Gastrocnemius medialis (tissue), 4 donors: ENCODE measurements at regions not wholly inside any gene's neighbourhood (a gene's known extent, or its start where the extent isn't known, plus 50 kb on each side); places are given as distances from the start of the nearest gene placed in this dataset.
"Not testable (repeated sequence)": the region's sequence is repeated elsewhere in the genome, so short reads cannot be mapped to it uniquely, and the experiment has no call there.

Source experiments
- ATAC-seq, 2 donors: fragments of 150-250 bp; one replicate each; pipeline ENCODE4 v1.9.1; 2016
- DNase-seq, 2 donors: peaks; one replicate each; pipeline ENCODE4 v3.0.0-alpha.2; 2019
- H3K27ac ChIP-seq, 4 donors: fragments of 200-600 bp; sonication (generic); 1 replicate in 1 of 4; 2 replicates in 3 of 4; pipeline ENCODE4 v1.5.1; 2016 to 2018; ENCODE audit warnings: mild to moderate bottlenecking in 2 of 4, moderate library complexity in 1 of 4
- H3K27me3 ChIP-seq, 3 donors: fragments of 200-600 bp; sonication (generic) in 2 of 3; 1 replicate in 1 of 3; 2 replicates in 2 of 3; pipeline versions ENCODE4 v1.5.1 to v1.6.0; 2016 to 2019; ENCODE audit warnings: mild to moderate bottlenecking in 1 of 3, moderate library complexity in 1 of 3
- H3K36me3 ChIP-seq, 2 donors: fragments of 200-600 bp; sonication (generic) in 1 of 2; one replicate each; pipeline ENCODE4 v1.5.1; 2017 to 2018
- H3K4me1 ChIP-seq, 2 donors: fragments of 200-600 bp; sonication (generic) in 1 of 2; one replicate each; pipeline ENCODE4 v1.5.1; 2016 to 2017; ENCODE audit warnings: mild to moderate bottlenecking in 2 of 2
- H3K4me3 ChIP-seq, 4 donors: fragments of 200-600 bp; sonication (generic) in 3 of 4; 1 replicate in 1 of 4; 2 replicates in 3 of 4; pipeline ENCODE4 v1.5.1; 2016 to 2019; ENCODE audit warnings: mild to moderate bottlenecking in 2 of 4
- H3K9me3 ChIP-seq, 3 donors: fragments of 200-600 bp; sonication (generic) in 2 of 3; 1 replicate in 1 of 3; 2 replicates in 2 of 3; pipeline ENCODE4 v1.5.1; 2016 to 2019
- POLR2A ChIP-seq, 2 donors: fragments of 450-650 bp; IDR thresholded peaks; one replicate each; pipeline ENCODE4 v1.6.1; 2017; ENCODE audit warnings: antibody characterized with exemption in 2 of 2, mild to moderate bottlenecking in 2 of 2, moderate library complexity in 2 of 2
- in situ Hi-C, 4 donors: fragments of 200-750 bp; cut with MboI; loops; one replicate each; pipeline versions ENCODE4 v1.15.0 to v1.8.0; 2017; ENCODE audit warnings: low sequenced_read_pairs in 4 of 4
- intact Hi-C: fragments of 100-400 bp; cut with DNase I; formaldehyde crosslinking; loops from one replicate; pipeline ENCODE4 v1.15.1; 2023; ENCODE audit warnings: low total_unique reads
- TF ChIP-seq, protein P1 (sequence below), 5 experiments: fragments of 450-650 bp in 3 of 5; fragments of 200-600 bp in 2 of 5; sonication (generic) in 2 of 5; IDR thresholded peaks in 4 of 5; conservative IDR thresholded peaks in 1 of 5; 1 replicate in 4 of 5; 2 replicates in 1 of 5; pipeline ENCODE4 v1.5.1; 2016 to 2019; ENCODE audit warnings: antibody characterized with exemption in 5 of 5, mild to moderate bottlenecking in 3 of 5, moderate library complexity in 3 of 5

DNA sequence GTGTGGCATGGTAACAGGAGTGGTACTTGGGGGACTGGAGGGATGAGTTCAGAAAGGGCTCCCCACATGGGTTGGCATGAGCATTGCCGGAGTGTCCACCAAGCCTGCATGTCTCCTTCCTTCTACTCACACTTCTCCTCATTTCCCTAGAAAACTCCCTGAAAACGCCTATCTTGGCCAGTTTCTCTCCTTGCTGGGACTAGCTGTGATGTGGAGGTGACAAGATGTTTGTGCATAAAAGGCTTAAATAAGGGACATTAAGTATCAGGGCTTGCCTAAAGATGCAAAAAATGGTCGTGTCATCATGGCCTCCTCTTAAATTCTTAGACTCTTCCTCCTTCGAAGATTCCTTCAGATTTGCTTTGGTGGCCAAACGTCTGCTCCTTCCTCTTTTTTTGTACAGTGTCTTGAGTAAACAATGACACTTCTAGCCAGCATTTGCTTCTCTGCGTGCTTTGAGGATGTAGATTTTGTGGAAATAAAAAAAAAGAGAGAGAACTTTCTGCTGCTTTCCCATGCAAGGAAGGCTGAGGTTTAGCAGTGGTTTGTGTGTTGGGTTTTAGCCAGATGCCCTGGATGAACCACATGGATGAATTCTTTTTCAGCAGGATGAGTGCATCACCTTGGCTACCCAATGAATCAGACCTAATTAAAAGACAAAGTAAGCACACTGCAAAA, 239.1 kb upstream of the IRF2BP2 start:
- intact Hi-C loops (no loop called here), in situ Hi-C loops (loop anchor here in 1 of 4 donors (25.0 kb wide), 1 partner anchor 112 kb away; no protein-coding TSS in a partner anchor)
- peaks cover 0 to 5% of the 10 kb centered on the region in 2 donors for H3K4me1 ChIP-seq
- no peak overlapping the region for H3K4me3 ChIP-seq
- no peak for ATAC-seq
- no peaks in the 10 kb centered on the region for H3K9me3 ChIP-seq
- no peaks in the 10 kb centered on the region for H3K27me3 ChIP-seq
- H3K27ac ChIP-seq = no peak overlapping the region
- TF ChIP-seq, protein P1, sequence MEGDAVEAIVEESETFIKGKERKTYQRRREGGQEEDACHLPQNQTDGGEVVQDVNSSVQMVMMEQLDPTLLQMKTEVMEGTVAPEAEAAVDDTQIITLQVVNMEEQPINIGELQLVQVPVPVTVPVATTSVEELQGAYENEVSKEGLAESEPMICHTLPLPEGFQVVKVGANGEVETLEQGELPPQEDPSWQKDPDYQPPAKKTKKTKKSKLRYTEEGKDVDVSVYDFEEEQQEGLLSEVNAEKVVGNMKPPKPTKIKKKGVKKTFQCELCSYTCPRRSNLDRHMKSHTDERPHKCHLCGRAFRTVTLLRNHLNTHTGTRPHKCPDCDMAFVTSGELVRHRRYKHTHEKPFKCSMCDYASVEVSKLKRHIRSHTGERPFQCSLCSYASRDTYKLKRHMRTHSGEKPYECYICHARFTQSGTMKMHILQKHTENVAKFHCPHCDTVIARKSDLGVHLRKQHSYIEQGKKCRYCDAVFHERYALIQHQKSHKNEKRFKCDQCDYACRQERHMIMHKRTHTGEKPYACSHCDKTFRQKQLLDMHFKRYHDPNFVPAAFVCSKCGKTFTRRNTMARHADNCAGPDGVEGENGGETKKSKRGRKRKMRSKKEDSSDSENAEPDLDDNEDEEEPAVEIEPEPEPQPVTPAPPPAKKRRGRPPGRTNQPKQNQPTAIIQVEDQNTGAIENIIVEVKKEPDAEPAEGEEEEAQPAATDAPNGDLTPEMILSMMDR (IDR thresholded peaks at IDR 0.05 in 4 of 5, conservative IDR thresholded peaks at IDR 0.05 in 1 of 5) = no peak
- TF ChIP-seq POLR2A (IDR thresholded peaks at IDR 0.05) = no peak
- no peaks in the 10 kb centered on the region for H3K36me3 ChIP-seq
- DNase-seq = no peak

DNA sequence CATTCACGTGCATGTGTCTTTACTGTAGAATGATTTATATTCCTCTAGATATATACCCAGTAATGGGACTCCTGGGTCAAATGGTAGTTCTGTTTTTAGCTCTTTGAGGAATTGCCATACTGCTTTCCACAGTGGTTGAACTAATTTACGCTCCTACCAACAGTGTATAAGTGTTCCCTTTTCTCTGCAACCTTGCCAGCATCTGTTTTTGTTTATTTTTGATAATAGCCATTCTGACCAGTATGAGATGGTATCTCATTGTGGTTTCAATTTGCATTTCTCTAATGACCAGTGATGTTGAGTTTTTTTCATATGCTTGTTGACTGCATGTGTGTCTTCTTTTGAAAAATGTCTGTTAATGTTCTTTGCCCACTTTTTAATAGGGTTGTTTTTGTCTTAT, 236.8 kb upstream of the IRF2BP2 start:
- H3K4me3 ChIP-seq, H3K9me3 ChIP-seq, ATAC-seq, DNase-seq, H3K27ac ChIP-seq, H3K4me1 ChIP-seq, H3K27me3 ChIP-seq, intact Hi-C loops, H3K36me3 ChIP-seq: not testable (repeated sequence)
- in situ Hi-C loops = loop anchor here in 1 of 4 donors (25.0 kb wide), 1 partner anchor 110 kb away; no protein-coding TSS in a partner anchor

DNA sequence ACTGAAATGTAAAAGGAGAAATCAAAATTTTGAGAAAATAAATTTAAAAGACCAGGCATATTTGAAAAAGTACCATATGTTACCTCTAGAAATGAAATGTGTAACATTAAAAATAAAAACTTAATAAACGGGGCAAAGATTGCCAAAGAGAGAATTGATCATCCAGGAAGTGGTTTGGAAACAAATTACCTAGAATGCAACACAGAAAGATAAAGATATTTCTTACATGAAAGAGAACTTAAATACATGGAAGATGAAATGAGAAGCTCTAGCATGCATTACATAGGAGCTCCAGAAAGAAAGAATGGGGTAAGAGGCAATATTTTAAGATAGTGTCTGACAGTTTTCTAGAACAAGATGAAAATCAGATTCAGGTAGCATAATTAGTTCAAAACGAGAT, 235.9 kb upstream of the IRF2BP2 start:
- Histone ChIP-seq H3K27me3 (no peaks in the 10 kb centered on the region), H3K4me3 (no peak overlapping the region), H3K4me1 (peaks cover 6 to 9% of the 10 kb centered on the region in 2 donors), H3K36me3 (no peaks in the 10 kb centered on the region), H3K27ac (no peak overlapping the region), H3K9me3 (no peaks in the 10 kb centered on the region)
- no peak for DNase-seq
- intact Hi-C loops = no loop called here
- TF ChIP-seq, protein P1 (IDR thresholded peaks at IDR 0.05 in 4 of 5, conservative IDR thresholded peaks at IDR 0.05 in 1 of 5) = no peak
- in situ Hi-C loops = loop anchor here in 1 of 4 donors (25.0 kb wide), 1 partner anchor 109 kb away; no protein-coding TSS in a partner anchor
- no peak for ATAC-seq

DNA sequence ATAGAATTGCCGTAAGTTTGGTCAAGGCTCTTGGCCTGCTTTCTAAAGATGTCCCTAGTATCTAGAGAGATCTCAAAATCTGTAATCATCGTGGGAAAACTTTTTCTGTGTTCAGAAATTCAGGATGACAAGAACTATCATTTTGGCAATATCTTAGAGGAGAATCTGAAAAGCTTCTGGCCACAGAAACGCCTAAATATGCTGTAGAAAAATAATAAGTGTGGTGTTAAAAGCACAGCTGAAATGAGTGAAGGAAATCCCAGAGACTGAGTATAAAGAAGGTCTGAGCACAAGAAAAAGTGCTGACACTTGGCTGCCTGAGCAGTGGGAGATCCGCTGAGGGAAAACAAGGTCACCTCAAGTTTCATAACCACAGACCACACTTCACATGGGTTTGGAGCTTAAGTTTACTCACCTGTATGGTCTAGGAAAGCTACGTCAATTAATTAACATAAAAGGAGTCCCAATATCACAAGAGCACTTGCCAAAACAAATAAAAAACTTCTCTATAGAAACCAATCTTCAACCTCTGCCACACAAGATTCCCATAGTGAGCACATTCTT, 235.2 kb upstream of the IRF2BP2 start:
- no peak for ATAC-seq
- H3K9me3 ChIP-seq = no peaks in the 10 kb centered on the region
- H3K27me3 ChIP-seq = no peaks in the 10 kb centered on the region
- H3K36me3 ChIP-seq = no peaks in the 10 kb centered on the region
- no peak for TF ChIP-seq POLR2A (IDR thresholded peaks at IDR 0.05)
- TF ChIP-seq, protein P1 (IDR thresholded peaks at IDR 0.05 in 4 of 5, conservative IDR thresholded peaks at IDR 0.05 in 1 of 5) = no peak
- intact Hi-C loops = no loop called here
- in situ Hi-C loops = loop anchor here in 1 of 4 donors (25.0 kb wide), 1 partner anchor 108 kb away; no protein-coding TSS in a partner anchor
- no peak overlapping the region for H3K27ac ChIP-seq
- no peak for DNase-seq
- H3K4me1 ChIP-seq = peaks cover 8 to 9% of the 10 kb centered on the region in 2 donors
- H3K4me3 ChIP-seq = no peak overlapping the region

DNA sequence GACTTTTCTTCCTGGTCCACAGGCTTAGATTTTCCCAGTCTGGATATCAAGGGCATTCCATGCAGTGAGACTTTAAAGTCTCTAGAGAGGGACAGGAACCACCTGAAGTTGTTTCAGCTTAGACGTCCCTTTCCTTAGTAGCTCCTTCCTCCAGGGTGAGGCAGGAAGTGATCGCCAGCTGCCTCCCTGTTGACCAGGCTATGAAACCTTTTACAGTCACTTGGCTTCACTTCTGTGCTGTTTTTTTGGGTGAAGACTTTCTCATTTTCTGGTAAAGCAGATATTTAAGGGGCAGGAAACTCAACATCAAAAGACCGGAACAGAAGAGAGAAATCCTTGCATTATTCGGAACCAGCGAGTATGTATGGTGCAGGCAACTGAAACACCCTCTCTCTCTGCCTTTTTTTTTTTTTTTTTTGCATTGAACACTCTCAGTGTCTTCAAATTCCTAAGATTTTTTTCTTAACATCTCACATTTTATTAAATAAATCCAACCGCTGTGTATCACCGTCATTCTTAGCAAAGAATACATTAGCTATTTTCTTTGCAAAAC, 234.6 kb upstream of the IRF2BP2 start:
- DNase-seq (no peak), ATAC-seq (no peak)
- Histone ChIP-seq H3K36me3 (no peaks in the 10 kb centered on the region), H3K4me3 (no peak overlapping the region), H3K4me1 (peaks cover 8 to 9% of the 10 kb centered on the region in 2 donors), H3K9me3 (no peaks in the 10 kb centered on the region), H3K27me3 (no peaks in the 10 kb centered on the region), H3K27ac (no peak overlapping the region)
- intact Hi-C loops = no loop called here
- TF ChIP-seq POLR2A (IDR thresholded peaks at IDR 0.05) = no peak
- TF ChIP-seq, protein P1 (IDR thresholded peaks at IDR 0.05 in 4 of 5, conservative IDR thresholded peaks at IDR 0.05 in 1 of 5) = no peak
- in situ Hi-C loops = loop anchor here in 1 of 4 donors (25.0 kb wide), 1 partner anchor 107 kb away; no protein-coding TSS in a partner anchor
